Activated CD4-positive, alpha-beta T cell treated with anti-CD3 and anti-CD28 coated beads, Interleukin-10, Interleukin-2, amounts not matched to agents 100 ng/mL and 50 ng/mL, durations not matched to agents 16 hours and 8 hours (primary cell): ENCODE measurements at regions not wholly inside any gene's neighbourhood (a gene's known extent, or its start where the extent isn't known, plus 50 kb on each side); places are given as distances from the start of the nearest gene placed in this dataset.

Source experiments
- DNase-seq: peaks from one replicate; pipeline ENCODE4 v3.0.0-alpha.2; 2020

- no peak for DNase-seq
Observed at GRCh38 chr1:73181190-73181540, 898.8 kb upstream of the NEGR1 start.

- no peak for DNase-seq
Observed at GRCh38 chr1:73180397-73181189, 898.3 kb upstream of the NEGR1 start.

- DNase-seq = no peak
Observed at GRCh38 chr1:73176902-73177301, 894.6 kb upstream of the NEGR1 start.

GRCh38 chr1:73167009-73167657, 884.8 kb upstream of the NEGR1 start:
- no peak for DNase-seq

GRCh38 chr1:73162564-73162963, 880.2 kb upstream of the NEGR1 start:
- DNase-seq = no peak

GRCh38 chr1:73161418-73161817, 879.1 kb upstream of the NEGR1 start:
- no peak for DNase-seq

- DNase-seq = no peak
Observed at GRCh38 chr1:73160759-73161158, 878.4 kb upstream of the NEGR1 start.

- no peak for DNase-seq
Observed at GRCh38 chr1:73144311-73144710, 862.0 kb upstream of the NEGR1 start.

GRCh38 chr1:73136975-73137374, 854.6 kb upstream of the NEGR1 start:
- no peak for DNase-seq

- no peak for DNase-seq
Observed at GRCh38 chr1:73106931-73107330, 824.6 kb upstream of the NEGR1 start.

GRCh38 chr1:73105755-73106154, 823.4 kb upstream of the NEGR1 start:
- no peak for DNase-seq

- no peak for DNase-seq
Observed at GRCh38 chr1:73104749-73105148, 822.4 kb upstream of the NEGR1 start.

- no peak for DNase-seq
Observed at GRCh38 chr1:73100216-73100615, 817.9 kb upstream of the NEGR1 start.

GRCh38 chr1:73097917-73098316, 815.6 kb upstream of the NEGR1 start:
- DNase-seq = no peak

- no peak for DNase-seq
Observed at GRCh38 chr1:73096841-73097240, 814.5 kb upstream of the NEGR1 start.

- DNase-seq = no peak
Observed at GRCh38 chr1:73092383-73092782, 810.0 kb upstream of the NEGR1 start.

- no peak for DNase-seq
Observed at GRCh38 chr1:73066866-73067265, 784.5 kb upstream of the NEGR1 start.

GRCh38 chr1:73065339-73066041, 783.2 kb upstream of the NEGR1 start:
- DNase-seq = no peak

GRCh38 chr1:73056826-73057225, 774.5 kb upstream of the NEGR1 start:
- no peak for DNase-seq

GRCh38 chr1:73044241-73045036, 762.1 kb upstream of the NEGR1 start:
- DNase-seq = no peak

GRCh38 chr1:73042403-73042802, 760.1 kb upstream of the NEGR1 start:
- no peak for DNase-seq

- no peak for DNase-seq
Observed at GRCh38 chr1:73040811-73041210, 758.5 kb upstream of the NEGR1 start.

GRCh38 chr1:73034271-73034670, 751.9 kb upstream of the NEGR1 start:
- DNase-seq = no peak
